ENCODE measurements at regions not wholly inside any gene's neighbourhood (a gene's known extent, or its start where the extent isn't known, plus 50 kb on each side); places are given as distances from the start of the nearest gene placed in this dataset.

GRCh38 chr13:48858122-48858902 is 117.4 kb upstream of the FNDC3A start (continued):
- TF ChIP-seq CTBP2 (IDR thresholded peaks at IDR 0.05; ENCODE audit: borderline replicate concordance, insufficient read depth, insufficient read length, low read length) (no peak), RAD21 (IDR thresholded peaks at IDR 0.05 in 1 of 2, conservative IDR thresholded peaks at IDR 0.05 in 1 of 2; ENCODE audit: low read depth in 2 of 2, low read length in 2 of 2) (no peak), SAP30 (IDR thresholded peaks at IDR 0.05; ENCODE audit: insufficient read depth, insufficient replicate concordance, low read length) (no peak), POLR2A (IDR thresholded peaks at IDR 0.05; ENCODE audit: control extremely low read depth in 1 of 2, low read depth in 2 of 2, low read length in 2 of 2) (no peak), SUZ12 (IDR thresholded peaks at IDR 0.05; ENCODE audit: low read length) (no peak), ASH2L (IDR thresholded peaks at IDR 0.05; ENCODE audit: low read length) (no peak), POU5F1 (IDR thresholded peaks at IDR 0.05; ENCODE audit: low read depth, low read length) (no peak)
- TF ChIP-seq, protein P1, sequence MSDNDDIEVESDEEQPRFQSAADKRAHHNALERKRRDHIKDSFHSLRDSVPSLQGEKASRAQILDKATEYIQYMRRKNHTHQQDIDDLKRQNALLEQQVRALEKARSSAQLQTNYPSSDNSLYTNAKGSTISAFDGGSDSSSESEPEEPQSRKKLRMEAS (IDR thresholded peaks at IDR 0.05), result no peak
